CD14-positive monocyte (primary cell): ENCODE measurements at regions not wholly inside any gene's neighbourhood (a gene's known extent, or its start where the extent isn't known, plus 50 kb on each side); places are given as distances from the start of the nearest gene placed in this dataset.

Experiments used
- DNase-seq, 3 donors: peaks; one replicate each; pipeline ENCODE4 v3.0.0-alpha.2; 2011 to 2022
- H2AFZ ChIP-seq: 2 replicates; pipeline ENCODE4 v1.6.0; 2012; ENCODE audit warnings: mild to moderate bottlenecking, low read depth, low read length, inconsistent platforms; ENCODE audit not compliant: insufficient read depth, poor library complexity, severe bottlenecking
- H3K27ac ChIP-seq, 2 donors: 1 replicate in 1 of 2; 2 replicates in 1 of 2; pipeline ENCODE4 v1.5.1; 2012 to 2013; ENCODE audit warnings: low read length in 2 of 2, control low read depth in 1 of 2, inconsistent platforms in 1 of 2, low read depth in 1 of 2, mild to moderate bottlenecking in 1 of 2
- H3K27me3 ChIP-seq, 2 donors: one replicate each; pipeline versions ENCODE4 v1.6.0 to v1.6.1; 2011 to 2013; ENCODE audit warnings: low read length in 2 of 2; ENCODE audit not compliant: control insufficient read depth in 2 of 2, insufficient read depth in 2 of 2
- H3K36me3 ChIP-seq, 2 donors: replicated peaks in 1 of 2; 1 replicate in 1 of 2; 2 replicates in 1 of 2; pipeline versions ENCODE4 v1.5.1 to v1.6.1; 2012 to 2013; ENCODE audit warnings: low read length in 2 of 2, control low read depth in 1 of 2, inconsistent platforms in 1 of 2, mild to moderate bottlenecking in 1 of 2; ENCODE audit not compliant: insufficient read depth in 2 of 2, control insufficient read depth in 1 of 2
- H3K4me1 ChIP-seq, 2 donors: 1 replicate in 1 of 2; 2 replicates in 1 of 2; pipeline versions ENCODE4 v1.5.1 to v1.6.1; 2012 to 2013; ENCODE audit warnings: low read length in 2 of 2, control low read depth in 1 of 2, inconsistent platforms in 1 of 2, mild to moderate bottlenecking in 1 of 2, moderate library complexity in 1 of 2; ENCODE audit not compliant: insufficient read depth in 2 of 2, control insufficient read depth in 1 of 2
- H3K4me2 ChIP-seq: replicated peaks from 2 replicates; pipeline ENCODE3; 2012; ENCODE audit warnings: low read length, moderate library complexity, mild to moderate bottlenecking; ENCODE audit not compliant: poor library complexity, severe bottlenecking; ENCODE audit errors: extremely low read depth
- H3K4me3 ChIP-seq, 3 experiments: fragments of 200-600 bp in 1 of 3; sonication (generic) in 1 of 3; replicated peaks in 1 of 3; 1 replicate in 2 of 3; 2 replicates in 1 of 3; pipeline ENCODE4 v1.5.1; 2011 to 2013; ENCODE audit warnings: low read length in 3 of 3, mild to moderate bottlenecking in 3 of 3, control low read depth in 2 of 3, low read depth in 2 of 3, inconsistent platforms in 1 of 3, moderate library complexity in 1 of 3
- H3K79me2 ChIP-seq: 2 replicates; pipeline ENCODE4 v1.6.0; 2012; ENCODE audit warnings: mild to moderate bottlenecking, control low read depth, inconsistent platforms, low read length, moderate library complexity; ENCODE audit not compliant: insufficient read depth
- H3K9ac ChIP-seq: 2 replicates; pipeline ENCODE4 v1.6.0; 2017; ENCODE audit warnings: low read length, mild to moderate bottlenecking; ENCODE audit not compliant: insufficient read depth, poor library complexity, severe bottlenecking
- H3K9me3 ChIP-seq, 2 donors: replicated peaks in 1 of 2; 1 replicate in 1 of 2; 2 replicates in 1 of 2; pipeline versions ENCODE4 v1.5.1 to v1.6.1; 2012 to 2013; ENCODE audit warnings: low read length in 2 of 2, control low read depth in 1 of 2; ENCODE audit not compliant: control insufficient read depth in 1 of 2, insufficient read depth in 1 of 2
- H4K20me1 ChIP-seq: 2 replicates; pipeline ENCODE4 v1.6.0; 2012; ENCODE audit warnings: mild to moderate bottlenecking, low read length, control low read depth, moderate library complexity; ENCODE audit not compliant: insufficient read depth
- H3K27ac Mint-ChIP-seq, 7 donors: one replicate each; pipeline ENCODE4 v1.8.0; 2020; ENCODE audit warnings: mild to moderate bottlenecking in 7 of 7, mixed read lengths in 7 of 7, moderate library complexity in 6 of 7, inconsistent platforms in 2 of 7
- H3K27me3 Mint-ChIP-seq, 3 donors: one replicate each; pipeline ENCODE4 v1.8.0; 2021 to 2022; ENCODE audit warnings: low read depth in 3 of 3, mild to moderate bottlenecking in 3 of 3, mixed read lengths in 3 of 3, moderate library complexity in 3 of 3, inconsistent platforms in 1 of 3
- H3K36me3 Mint-ChIP-seq, 2 donors: one replicate each; pipeline ENCODE4 v1.8.0; 2020; ENCODE audit warnings: mixed read lengths in 2 of 2, inconsistent platforms in 1 of 2, mild to moderate bottlenecking in 1 of 2
- H3K4me1 Mint-ChIP-seq: one replicate; pipeline ENCODE4 v1.8.0; 2020; ENCODE audit warnings: mild to moderate bottlenecking, mixed read lengths
- H3K4me3 Mint-ChIP-seq, 2 donors: one replicate each; pipeline ENCODE4 v1.8.0; 2020; ENCODE audit warnings: mild to moderate bottlenecking in 2 of 2, mixed read lengths in 2 of 2, moderate library complexity in 1 of 2
- H3K9me3 Mint-ChIP-seq, 7 donors: one replicate each; pipeline ENCODE4 v1.8.0; 2020 to 2022; ENCODE audit warnings: mixed read lengths in 7 of 7, mild to moderate bottlenecking in 6 of 7, moderate library complexity in 6 of 7, inconsistent platforms in 2 of 7
- CTCF ChIP-seq: fragments of 200-600 bp; IDR thresholded peaks from one replicate; pipeline ENCODE4 v1.8.0; 2022; ENCODE audit warnings: antibody characterized with exemption, mild to moderate bottlenecking
- WGBS: methylation state at CpG from one replicate; pipeline ENCODE4 v1.1.5; 2013; ENCODE audit warnings: missing lambda C conversion rate; ENCODE audit not compliant: insufficient coverage; 5-methylcytosine and 5-hydroxymethylcytosine counted together
- intact Hi-C, 2 donors: fragments of 100-400 bp; cut with micrococcal nuclease; formaldehyde crosslinking; loops; one replicate each; pipeline versions ENCODE4 v1.15.0 to v1.15.1; 2023

DNA sequence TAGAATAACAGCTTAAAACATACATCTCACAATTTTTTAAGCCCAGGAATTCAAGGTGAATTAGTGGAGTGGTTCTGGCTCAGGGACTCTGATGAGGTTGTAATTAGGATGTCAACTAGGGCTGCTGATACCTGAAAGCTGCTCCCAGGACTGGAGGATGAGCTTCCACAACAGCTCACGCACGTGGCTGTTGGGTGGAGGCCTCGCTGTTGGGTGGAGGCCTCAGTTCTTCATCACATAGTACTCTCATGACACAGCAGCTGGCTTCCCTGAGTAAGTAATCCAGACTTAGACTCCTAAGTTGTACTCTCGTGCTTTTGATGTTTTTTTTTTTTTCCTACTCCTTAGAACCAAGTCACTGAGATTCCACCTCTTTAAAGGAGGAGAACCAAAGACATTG is 577.1 kb upstream of the PRR20A start:
- H3K4me3 ChIP-seq, result no peak overlapping the region
- no peaks in the 10 kb centered on the region for H3K4me1 ChIP-seq
- H4K20me1 ChIP-seq, result no peaks in the 10 kb centered on the region
- Mint-ChIP-seq H3K27ac (no peak overlapping the region), H3K36me3 (no peaks in the 10 kb centered on the region), H3K4me3 (no peak overlapping the region), H3K9me3 (peaks cover 0 to 2% (median 0%) of the 10 kb centered on the region in 7 donors), H3K27me3 (no peaks in the 10 kb centered on the region), H3K4me1 (no peaks in the 10 kb centered on the region)
- no peaks in the 10 kb centered on the region for H3K27me3 ChIP-seq
- H3K79me2 ChIP-seq, result no peaks in the 10 kb centered on the region
- WGBS, result 83% methylated on average over 3 of the region's 4 CpGs
- no peak overlapping the region for H3K9ac ChIP-seq
- no peak overlapping the region for H3K27ac ChIP-seq
- TF ChIP-seq CTCF, result no peak
- H3K36me3 ChIP-seq, result no peaks in the 10 kb centered on the region
- H3K9me3 ChIP-seq, result no peaks in the 10 kb centered on the region
- DNase-seq, result no peak
- H2AFZ ChIP-seq, result no peak overlapping the region
- intact Hi-C loops, result no loop called here
- no peak overlapping the region for H3K4me2 ChIP-seq

DNA sequence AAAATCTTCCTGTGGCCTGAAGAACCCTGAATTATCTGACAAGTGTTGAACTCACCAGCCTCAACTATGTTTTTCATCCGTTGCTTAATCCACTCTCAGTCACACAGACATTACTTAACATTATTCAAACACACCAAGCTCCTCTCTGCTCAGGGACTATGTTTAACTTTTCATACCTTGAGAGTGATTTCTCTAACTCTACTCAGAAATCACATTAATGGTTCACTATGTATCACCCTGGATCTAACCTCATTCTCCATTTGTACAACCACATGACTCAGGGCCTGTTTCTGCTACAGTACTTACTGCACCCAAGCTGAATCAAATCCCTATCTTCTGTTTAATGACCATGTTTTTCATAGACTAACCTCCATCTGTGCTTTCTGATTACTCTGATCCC is 553.7 kb upstream of the PRR20A start:
- Mint-ChIP-seq H3K9me3 (peaks cover 0 to 10% (median 2%) of the 10 kb centered on the region in 7 donors), H3K4me3 (no peak overlapping the region), H3K27ac (no peak overlapping the region), H3K4me1 (no peaks in the 10 kb centered on the region), H3K27me3 (no peaks in the 10 kb centered on the region), H3K36me3 (no peaks in the 10 kb centered on the region)
- Histone ChIP-seq H3K9me3 (peaks cover 0 to 10% of the 10 kb centered on the region in 2 donors), H3K4me3 (no peak overlapping the region), H4K20me1 (no peaks in the 10 kb centered on the region), H3K27me3 (no peaks in the 10 kb centered on the region), H3K4me2 (no peak overlapping the region), H3K79me2 (no peaks in the 10 kb centered on the region), H3K36me3 (no peaks in the 10 kb centered on the region), H3K27ac (no peak overlapping the region), H3K4me1 (no peaks in the 10 kb centered on the region), H3K9ac (no peak overlapping the region), H2AFZ (no peak overlapping the region)
- no peak for TF ChIP-seq CTCF
- intact Hi-C loops, result no loop called here
- 88% methylated on average over 1 of the region's 1 CpG for WGBS
- no peak for DNase-seq
